HepG2 (cell line): ENCODE measurements at regions not wholly inside any gene's neighbourhood (a gene's known extent, or its start where the extent isn't known, plus 50 kb on each side); places are given as distances from the start of the nearest gene placed in this dataset.

Source experiments
- ATAC-seq: fragments of 200-7000 bp; cut with Tn5 transposase; 3 replicates; pipeline ENCODE4 v1.9.1; 2020; ENCODE audit warnings: mild to moderate bottlenecking, moderate library complexity
- BruUV-seq: library from RNA; stranded (reverse); fragments of 400-500 nt; replicated peaks from 2 replicates; lab custom pipeline; 2021; lab: Mats Ljungman, UMichigan
- CTCF ChIA-PET: fragments of 300-600 bp; formaldehyde crosslinking; extraction: SDS; loops from one replicate; lab custom pipeline; 2021; ENCODE audit warnings: low total read pairs, inconsistent platforms, low intra/inter-chr PET ratio; lab: Yijun Ruan, JAX
- POLR2A ChIA-PET: fragments of 350-600 bp; sonication (Branson Sonifier 250); formaldehyde crosslinking; loops from one replicate; lab custom pipeline; 2020; ENCODE audit warnings: antibody characterized with exemption, inconsistent platforms; lab: Yijun Ruan, JAX
- DNase-seq: peaks from one replicate; pipeline ENCODE4 v3.0.0-alpha.2; 2015; ENCODE audit warnings: low spot score
- FAIRE-seq: peaks from 3 replicates; lab custom pipeline; 2011; peaks lifted over from hg19 to GRCh38; lab: Jason Lieb, UNC
- H2AFZ ChIP-seq: one replicate; pipeline ENCODE4 v1.6.1; 2011; ENCODE audit warnings: low read length, inconsistent platforms
- H3K27ac ChIP-seq: fragments of 300-600 bp; 3 replicates; pipeline ENCODE4 v1.8.0; 2011; ENCODE audit warnings: mixed run types, mild to moderate bottlenecking, mixed read lengths, low read length, inconsistent platforms; ENCODE audit not compliant: insufficient read depth; ENCODE audit errors: extremely low read length
- H3K27me3 ChIP-seq, 2 experiments: fragments of 200-600 bp in 1 of 2; 2 replicates in 1 of 2; 3 replicates in 1 of 2; pipeline versions ENCODE4 v1.6.0 to v1.8.0; 2011; ENCODE audit warnings: low read length in 2 of 2, mild to moderate bottlenecking in 2 of 2, moderate library complexity in 2 of 2, inconsistent platforms in 1 of 2; ENCODE audit not compliant: insufficient read depth in 2 of 2, control insufficient read depth in 1 of 2
- H3K36me3 ChIP-seq, 2 experiments: fragments of 200-600 bp in 1 of 2; replicated peaks in 1 of 2; 2 replicates in 1 of 2; 3 replicates in 1 of 2; pipeline versions ENCODE4 v1.5.1 to v1.8.0; 2011; ENCODE audit warnings: low read length in 2 of 2, inconsistent platforms in 1 of 2; ENCODE audit not compliant: insufficient read depth in 2 of 2, control insufficient read depth in 1 of 2
- H3K4me1 ChIP-seq: 2 replicates; pipeline ENCODE4 v1.5.1; 2012; ENCODE audit warnings: low read length, inconsistent platforms; ENCODE audit not compliant: insufficient read depth
- H3K4me2 ChIP-seq: 2 replicates; pipeline ENCODE4 v1.6.0; 2011; ENCODE audit warnings: low read depth, low read length, inconsistent platforms
- H3K4me3 ChIP-seq, 3 experiments: fragments of 200-600 bp in 1 of 3; sonication (generic), shearing (Covaris generic) in 1 of 3; replicated peaks in 1 of 3; 2 replicates each; pipeline ENCODE4 v1.5.1; 2011 to 2016; ENCODE audit warnings: low read length in 3 of 3, inconsistent platforms in 2 of 3, low read depth in 2 of 3, mild to moderate bottlenecking in 2 of 3, control low read depth in 1 of 3, mixed read lengths in 1 of 3; ENCODE audit not compliant: insufficient read depth in 1 of 3
- H3K79me2 ChIP-seq: one replicate; pipeline ENCODE4 v1.6.1; 2011; ENCODE audit warnings: low read length, inconsistent platforms; ENCODE audit not compliant: insufficient read depth
- H3K9ac ChIP-seq: 2 replicates; pipeline ENCODE4 v1.6.0; 2011; ENCODE audit warnings: mild to moderate bottlenecking, low read depth, low read length, inconsistent platforms; ENCODE audit not compliant: insufficient read depth
- H3K9me3 ChIP-seq: 2 replicates; pipeline ENCODE4 v1.5.1; 2012; ENCODE audit warnings: mild to moderate bottlenecking, low read length
- H4K20me1 ChIP-seq: 2 replicates; pipeline ENCODE4 v1.6.0; 2011; ENCODE audit warnings: inconsistent platforms, mild to moderate bottlenecking, low read length, moderate library complexity; ENCODE audit not compliant: insufficient read depth
- ATF7-NPFF ChIP-seq: sonication (generic); formaldehyde crosslinking; IDR thresholded peaks from 2 replicates; pipeline ENCODE4 v1.8.1; 2023; ENCODE audit warnings: mild to moderate bottlenecking, low read depth, missing genetic modification reagents, moderate library complexity
- DMTF1 ChIP-seq: sonication (generic); formaldehyde crosslinking; IDR thresholded peaks from 2 replicates; pipeline ENCODE4 v1.4.0; 2020; ENCODE audit warnings: mild to moderate bottlenecking, missing genetic modification reagents
- KMT2A ChIP-seq: sonication (generic); formaldehyde crosslinking; IDR thresholded peaks from 2 replicates; pipeline ENCODE4 v1.4.0; 2020; ENCODE audit warnings: missing genetic modification reagents
- MYPOP ChIP-seq: sonication (generic); formaldehyde crosslinking; IDR thresholded peaks from 2 replicates; pipeline ENCODE4 v1.8.1; 2023; ENCODE audit warnings: mild to moderate bottlenecking, moderate library complexity, missing genetic modification reagents
- NKX3-1 ChIP-seq: sonication (generic); formaldehyde crosslinking; IDR thresholded peaks from 2 replicates; pipeline ENCODE4 v1.5.0; 2020; ENCODE audit warnings: missing genetic modification reagents
- NR0B2 ChIP-seq: sonication (generic); formaldehyde crosslinking; IDR thresholded peaks from 2 replicates; pipeline ENCODE4 v1.4.0; 2020; ENCODE audit warnings: mild to moderate bottlenecking, missing genetic modification reagents
- SNAPC4 ChIP-seq: sonication (generic); formaldehyde crosslinking; IDR thresholded peaks from 2 replicates; pipeline ENCODE4 v1.4.0; 2020; ENCODE audit warnings: mild to moderate bottlenecking, missing genetic modification reagents
- TOE1 ChIP-seq: sonication (generic); formaldehyde crosslinking; IDR thresholded peaks from 2 replicates; pipeline ENCODE4 v1.4.0; 2020; ENCODE audit warnings: mild to moderate bottlenecking, missing genetic modification reagents
- ZNF224 ChIP-seq: sonication (generic); formaldehyde crosslinking; IDR thresholded peaks from 2 replicates; pipeline ENCODE4 v1.5.0; 2020; ENCODE audit warnings: mild to moderate bottlenecking, missing genetic modification reagents
- ZNF33B ChIP-seq: sonication (generic); formaldehyde crosslinking; IDR thresholded peaks from 2 replicates; pipeline ENCODE4 v1.5.1; 2020; ENCODE audit warnings: mild to moderate bottlenecking, missing genetic modification reagents
- ZNF550 ChIP-seq: sonication (generic); formaldehyde crosslinking; IDR thresholded peaks from 2 replicates; pipeline ENCODE4 v1.4.0; 2020; ENCODE audit warnings: mild to moderate bottlenecking, missing genetic modification reagents, borderline replicate concordance
- ZXDC ChIP-seq: sonication (generic); formaldehyde crosslinking; IDR thresholded peaks from 2 replicates; pipeline ENCODE4 v1.5.0; 2020; ENCODE audit warnings: mild to moderate bottlenecking, missing genetic modification reagents
- WGBS: methylation state at CpG from one replicate; pipeline ENCODE4 v1.1.6; 2017; ENCODE audit warnings: low lambda C conversion rate; 5-methylcytosine and 5-hydroxymethylcytosine counted together
- in situ Hi-C: cut with HindIII; loops from 2 replicates; pipeline ENCODE4 v1.10.0; 2017; ENCODE audit warnings: low pct_unique_long_range_greater_than_20kb; ENCODE audit not compliant: extremely low pct_ligation_motif_present
- intact Hi-C: fragments of 100-400 bp; cut with micrococcal nuclease; formaldehyde crosslinking; loops from one replicate; pipeline ENCODE4 v1.10.0; 2022; ENCODE audit not compliant: unreplicated experiment

- CTCF ChIA-PET, result no interaction called here
These were observed 251.5 kb downstream of the NSUN3 start for GRCh38 chr3:94314218-94314883.

More at GRCh38 chr3:94314218-94314883, 251.5 kb downstream of the NSUN3 start:
- no peaks in the 10 kb centered on the region for H4K20me1 ChIP-seq
- intact Hi-C loops, result no loop called here
- H3K9me3 ChIP-seq, result no peaks in the 10 kb centered on the region
- WGBS, result 23% methylated on average over 2 of the region's 2 CpGs
- POLR2A ChIA-PET, result no interaction called here
- H3K79me2 ChIP-seq, result no peaks in the 10 kb centered on the region
- no peak overlapping the region for H3K4me2 ChIP-seq
- ATAC-seq (no peak), DNase-seq (no peak), FAIRE-seq (no peak)
- H2AFZ ChIP-seq, result no peak overlapping the region
- no peaks in the 10 kb centered on the region for H3K27me3 ChIP-seq
- H3K27ac ChIP-seq, result no peak overlapping the region
- no peaks in the 10 kb centered on the region for H3K36me3 ChIP-seq
- no TSS peak for BruUV-seq
- TF ChIP-seq ZNF224 (CRISPR knock-in tag) (no peak), ZNF33B (CRISPR knock-in tag) (no peak), ATF7-NPFF (CRISPR knock-in tag) (no peak), NKX3-1 (CRISPR knock-in tag) (no peak), TOE1 (CRISPR knock-in tag) (no peak), KMT2A (CRISPR knock-in tag) (no peak), ZNF550 (CRISPR knock-in tag) (no peak), SNAPC4 (CRISPR knock-in tag) (no peak), DMTF1 (CRISPR knock-in tag) (no peak), NR0B2 (CRISPR knock-in tag) (no peak), MYPOP (no peak), ZXDC (CRISPR knock-in tag) (no peak)
- in situ Hi-C loops, result no loop called here
- no peak overlapping the region for H3K4me3 ChIP-seq
- H3K9ac ChIP-seq, result no peak overlapping the region
- no peaks in the 10 kb centered on the region for H3K4me1 ChIP-seq
